Liver (tissue), 8 donors: ENCODE measurements at regions not wholly inside any gene's neighbourhood (a gene's known extent, or its start where the extent isn't known, plus 50 kb on each side); places are given as distances from the start of the nearest gene placed in this dataset.

Experiments
- DNase-seq: peaks from one replicate; pipeline ENCODE4 v3.0.0-alpha.2; 2017; ENCODE audit warnings: low spot score
- H3K27ac ChIP-seq, 2 donors: one replicate each; pipeline ENCODE4 v1.7.0; 2013; ENCODE audit warnings: inconsistent platforms in 2 of 2, low read length in 2 of 2, control low read depth in 1 of 2, low read depth in 1 of 2, mild to moderate bottlenecking in 1 of 2
- H3K27me3 ChIP-seq, 4 donors: one replicate each; pipeline versions ENCODE4 v1.6.1 to v1.7.0; 2013; ENCODE audit warnings: low read length in 3 of 4, inconsistent platforms in 1 of 4, mild to moderate bottlenecking in 1 of 4, moderate library complexity in 1 of 4; ENCODE audit not compliant: control insufficient read depth in 4 of 4, insufficient read depth in 4 of 4
- H3K36me3 ChIP-seq, 4 donors: one replicate each; pipeline versions ENCODE4 v1.6.1 to v1.7.0; 2013; ENCODE audit warnings: low read length in 3 of 4, mild to moderate bottlenecking in 3 of 4, low read depth in 1 of 4, moderate library complexity in 1 of 4; ENCODE audit not compliant: control insufficient read depth in 4 of 4, insufficient read depth in 3 of 4
- H3K4me1 ChIP-seq, 4 donors: one replicate each; pipeline versions ENCODE4 v1.6.1 to v1.7.0; 2013; ENCODE audit warnings: low read length in 3 of 4, mild to moderate bottlenecking in 3 of 4, moderate library complexity in 1 of 4; ENCODE audit not compliant: control insufficient read depth in 4 of 4, insufficient read depth in 4 of 4
- H3K4me3 ChIP-seq, 3 donors: one replicate each; pipeline versions ENCODE4 v1.6.1 to v1.7.0; 2013; ENCODE audit warnings: low read length in 3 of 3, control low read depth in 1 of 3, low read depth in 1 of 3, mild to moderate bottlenecking in 1 of 3
- H3K9ac ChIP-seq, 2 donors: one replicate each; pipeline ENCODE4 v1.7.0; 2013; ENCODE audit warnings: low read length in 2 of 2, mild to moderate bottlenecking in 2 of 2, moderate library complexity in 2 of 2, control low read depth in 1 of 2, low read depth in 1 of 2
- H3K9me3 ChIP-seq, 4 donors: one replicate each; pipeline versions ENCODE4 v1.6.1 to v1.7.0; 2013; ENCODE audit warnings: low read length in 3 of 4; ENCODE audit not compliant: control insufficient read depth in 4 of 4
- ATF3 ChIP-seq: IDR thresholded peaks from 2 replicates; pipeline ENCODE4 v1.6.1; 2016; ENCODE audit warnings: antibody characterized with exemption
- CTCF ChIP-seq: fragments of 150-350 bp; IDR thresholded peaks from 2 replicates; pipeline ENCODE4 v1.5.1; 2017; ENCODE audit warnings: improper control_type of control experiment, low read depth, low read length; ENCODE audit not compliant: missing input control
- EGR1 ChIP-seq, 2 donors: IDR thresholded peaks; 2 replicates each; pipeline ENCODE4 v1.6.1; 2016 to 2018; ENCODE audit warnings: antibody characterized with exemption in 2 of 2, low read depth in 2 of 2
- FOXA1 ChIP-seq: IDR thresholded peaks from 2 replicates; pipeline ENCODE4 v1.6.1; 2016; ENCODE audit warnings: antibody characterized with exemption
- FOXA2 ChIP-seq: IDR thresholded peaks from 2 replicates; pipeline ENCODE4 v1.6.1; 2016; ENCODE audit warnings: antibody characterized with exemption
- GABPA ChIP-seq, 2 donors: IDR thresholded peaks in 1 of 2; conservative IDR thresholded peaks in 1 of 2; 2 replicates each; pipeline ENCODE4 v1.6.1; 2016; ENCODE audit warnings: antibody characterized with exemption in 2 of 2, mild to moderate bottlenecking in 1 of 2, moderate library complexity in 1 of 2
- HNF4A ChIP-seq, 2 donors: conservative IDR thresholded peaks; 2 replicates each; pipeline ENCODE4 v1.6.1; 2016; ENCODE audit warnings: antibody characterized with exemption in 2 of 2, mild to moderate bottlenecking in 2 of 2
- HNF4G ChIP-seq: IDR thresholded peaks from 2 replicates; pipeline ENCODE4 v1.6.1; 2016; ENCODE audit warnings: antibody characterized with exemption
- JUND ChIP-seq, 2 donors: IDR thresholded peaks; 2 replicates each; pipeline ENCODE4 v1.6.1; 2016; ENCODE audit warnings: antibody characterized with exemption in 2 of 2
- MAX ChIP-seq: IDR thresholded peaks from 2 replicates; pipeline ENCODE4 v1.6.1; 2016; ENCODE audit warnings: antibody characterized with exemption
- NR2F2 ChIP-seq: IDR thresholded peaks from 2 replicates; pipeline ENCODE4 v1.6.1; 2016; ENCODE audit warnings: antibody characterized with exemption
- RAD21 ChIP-seq, 2 donors: IDR thresholded peaks; 2 replicates each; pipeline ENCODE4 v1.6.1; 2016; ENCODE audit warnings: antibody characterized with exemption in 2 of 2, mild to moderate bottlenecking in 2 of 2
- REST ChIP-seq: IDR thresholded peaks from 2 replicates; pipeline ENCODE4 v1.6.1; 2016; ENCODE audit warnings: antibody characterized with exemption, mild to moderate bottlenecking
- RXRA ChIP-seq, 2 donors: IDR thresholded peaks; 2 replicates each; pipeline ENCODE4 v1.6.1; 2017 to 2018; ENCODE audit warnings: antibody characterized with exemption in 2 of 2, mild to moderate bottlenecking in 1 of 2
- SP1 ChIP-seq: IDR thresholded peaks from 2 replicates; pipeline ENCODE4 v1.6.1; 2018; ENCODE audit warnings: antibody characterized with exemption, mild to moderate bottlenecking
- TAF1 ChIP-seq: conservative IDR thresholded peaks from 2 replicates; pipeline ENCODE4 v1.6.1; 2016; ENCODE audit warnings: antibody characterized with exemption, mild to moderate bottlenecking
- YY1 ChIP-seq: IDR thresholded peaks from 2 replicates; pipeline ENCODE4 v1.6.1; 2016; ENCODE audit warnings: antibody characterized with exemption, mild to moderate bottlenecking
- ZBTB33 ChIP-seq: IDR thresholded peaks from 2 replicates; pipeline ENCODE4 v1.6.1; 2016; ENCODE audit warnings: antibody characterized with exemption
- WGBS: extraction: QIAGEN DNeasy Blood & Tissue Kit; methylation state at CpG from one replicate; pipeline ENCODE4 v1.1.7; 2013; 5-methylcytosine and 5-hydroxymethylcytosine counted together
- donor health status: healthy.
- donor health status: healthy.
- donor health status: healthy.
- donor health status: healthy.
- donor health status: healthy.

- Histone ChIP-seq H3K4me3 (no peak overlapping the region), H3K27me3 (no peaks in the 10 kb centered on the region), H3K9ac (no peak overlapping the region), H3K36me3 (no peaks in the 10 kb centered on the region), H3K4me1 (no peaks in the 10 kb centered on the region), H3K27ac (no peak overlapping the region), H3K9me3 (no peaks in the 10 kb centered on the region)
- TF ChIP-seq NR2F2: no peak
- no peak for TF ChIP-seq JUND (IDR thresholded peaks at IDR 0.05)
- TF ChIP-seq TAF1: no peak
- no peak for TF ChIP-seq SP1
- no peak for TF ChIP-seq EGR1 (IDR thresholded peaks at IDR 0.05; ENCODE audit: low read depth in 2 of 2)
- TF ChIP-seq FOXA2: no peak
- TF ChIP-seq MAX: no peak
- no peak for TF ChIP-seq ATF3
- no peak for TF ChIP-seq RXRA (IDR thresholded peaks at IDR 0.05)
- TF ChIP-seq ZBTB33: no peak
- no peak for TF ChIP-seq YY1
- no peak for TF ChIP-seq FOXA1
- TF ChIP-seq RAD21 (IDR thresholded peaks at IDR 0.05): no peak
- TF ChIP-seq HNF4G: no peak
- no peak for TF ChIP-seq CTCF
- no peak for TF ChIP-seq GABPA (IDR thresholded peaks at IDR 0.05 in 1 of 2, conservative IDR thresholded peaks at IDR 0.05 in 1 of 2)
- no peak for TF ChIP-seq REST
- WGBS: 88% methylated on average over 4 of the region's 4 CpGs
- no peak for DNase-seq
These were observed 79.1 kb upstream of the BCL2L14 start for GRCh38 chr12:11991604-11992003.

GRCh38 chr12:11992515-11992914 is 78.2 kb upstream of the BCL2L14 start:
- Histone ChIP-seq H3K4me1 (no peaks in the 10 kb centered on the region), H3K27ac (no peak overlapping the region), H3K9ac (no peak overlapping the region), H3K36me3 (no peaks in the 10 kb centered on the region), H3K4me3 (no peak overlapping the region), H3K9me3 (no peaks in the 10 kb centered on the region), H3K27me3 (no peaks in the 10 kb centered on the region)
- 95% methylated on average over 3 of the region's 3 CpGs for WGBS
- DNase-seq: no peak
- TF ChIP-seq SP1 (no peak), CTCF (no peak), GABPA (IDR thresholded peaks at IDR 0.05 in 1 of 2, conservative IDR thresholded peaks at IDR 0.05 in 1 of 2) (no peak), JUND (IDR thresholded peaks at IDR 0.05) (no peak), FOXA2 (no peak), RAD21 (IDR thresholded peaks at IDR 0.05) (no peak), MAX (no peak), RXRA (IDR thresholded peaks at IDR 0.05) (no peak), HNF4A (conservative IDR thresholded peaks at IDR 0.05) (no peak), REST (no peak), YY1 (no peak), FOXA1 (no peak), EGR1 (IDR thresholded peaks at IDR 0.05; ENCODE audit: low read depth in 2 of 2) (no peak)
